SKM-1 treated with dmso at 0.1 percent for 144 hours (cell line): ENCODE measurements at regions not wholly inside any gene's neighbourhood (a gene's known extent, or its start where the extent isn't known, plus 50 kb on each side); places are given as distances from the start of the nearest gene placed in this dataset.

Experiments used
- DNase-seq: peaks from one replicate; lab custom pipeline; 2025; ENCODE audit not compliant: unreplicated experiment; lab: John Stamatoyannopoulos, UW

GRCh38 chr9:81841333-81841732 lies 86.9 kb upstream of the SPATA31D4 start:
- DNase-seq = no peak

- no peak for DNase-seq
These were observed 84.1 kb upstream of the SPATA31D4 start for GRCh38 chr9:81844131-81844567.

GRCh38 chr9:81847181-81847915 lies 80.9 kb upstream of the SPATA31D4 start:
- DNase-seq = no peak

GRCh38 chr9:81848472-81848871 lies 79.8 kb upstream of the SPATA31D4 start:
- peak; percentile 0 for DNase-seq

GRCh38 chr9:81849631-81850259 lies 78.5 kb upstream of the SPATA31D4 start:
- no peak for DNase-seq

GRCh38 chr9:81850724-81851123 lies 77.5 kb upstream of the SPATA31D4 start:
- no peak for DNase-seq

- DNase-seq = no peak
These were observed 76.9 kb upstream of the SPATA31D4 start for GRCh38 chr9:81851340-81851739.

- no peak for DNase-seq
These were observed 75.4 kb upstream of the SPATA31D4 start for GRCh38 chr9:81852820-81853219.

GRCh38 chr9:81855538-81855937 lies 72.7 kb upstream of the SPATA31D4 start:
- DNase-seq = no peak

- no peak for DNase-seq
These were observed 69.4 kb upstream of the SPATA31D4 start for GRCh38 chr9:81858657-81859430.

GRCh38 chr9:81860581-81860980 lies 67.6 kb upstream of the SPATA31D4 start:
- no peak for DNase-seq

GRCh38 chr9:81861644-81862043 lies 66.6 kb upstream of the SPATA31D4 start:
- no peak for DNase-seq

- no peak for DNase-seq
These were observed 60.1 kb upstream of the SPATA31D4 start for GRCh38 chr9:81868145-81868544.

- DNase-seq = no peak
These were observed 56.5 kb upstream of the SPATA31D4 start for GRCh38 chr9:81871695-81872094.

- no peak for DNase-seq
These were observed 54.0 kb upstream of the SPATA31D4 start for GRCh38 chr9:81874250-81874649.

- no peak for DNase-seq
These were observed 53.3 kb upstream of the SPATA31D4 start for GRCh38 chr9:81874931-81875330.

- no peak for DNase-seq
These were observed 51.2 kb upstream of the SPATA31D4 start for GRCh38 chr9:81877047-81877446.
